Colonic mucosa (tissue), 4 donors: ENCODE measurements at regions not wholly inside any gene's neighbourhood (a gene's known extent, or its start where the extent isn't known, plus 50 kb on each side); places are given as distances from the start of the nearest gene placed in this dataset.

ENCODE experiments used
- DNase-seq: peaks from one replicate; pipeline ENCODE4 v3.0.0-alpha.2; 2020
- H3K27ac ChIP-seq: fragments of 200-600 bp; one replicate; pipeline ENCODE4 v1.8.0; 2021
- H3K27me3 ChIP-seq: fragments of 200-600 bp; one replicate; pipeline ENCODE4 v1.8.0; 2021
- H3K36me3 ChIP-seq: fragments of 200-600 bp; one replicate; pipeline ENCODE4 v1.8.0; 2021
- H3K4me1 ChIP-seq: fragments of 200-600 bp; one replicate; pipeline ENCODE4 v1.8.0; 2021; ENCODE audit warnings: mild to moderate bottlenecking
- H3K4me3 ChIP-seq: fragments of 200-600 bp; one replicate; pipeline ENCODE4 v1.8.0; 2021
- H3K9ac ChIP-seq, 2 donors: one replicate each; pipeline ENCODE4 v1.7.0; 2013; ENCODE audit warnings: control low read depth in 2 of 2, low read depth in 2 of 2, low read length in 2 of 2
- H3K9me3 ChIP-seq: fragments of 200-600 bp; one replicate; pipeline ENCODE4 v1.8.0; 2021
- intact Hi-C: fragments of 100-400 bp; cut with DNase I; formaldehyde crosslinking; loops from one replicate; pipeline ENCODE4 v1.14.1; 2022
- TF ChIP-seq, protein P1 (sequence below): fragments of 200-600 bp; IDR thresholded peaks from one replicate; pipeline ENCODE4 v1.8.0; 2022; ENCODE audit warnings: antibody characterized with exemption, mild to moderate bottlenecking
- donor health status: healthy.
- donor health status: DM: no; HTN: no; CAD: no.
- donor health status: DM: no; HTN: no; CAD: no.

DNA sequence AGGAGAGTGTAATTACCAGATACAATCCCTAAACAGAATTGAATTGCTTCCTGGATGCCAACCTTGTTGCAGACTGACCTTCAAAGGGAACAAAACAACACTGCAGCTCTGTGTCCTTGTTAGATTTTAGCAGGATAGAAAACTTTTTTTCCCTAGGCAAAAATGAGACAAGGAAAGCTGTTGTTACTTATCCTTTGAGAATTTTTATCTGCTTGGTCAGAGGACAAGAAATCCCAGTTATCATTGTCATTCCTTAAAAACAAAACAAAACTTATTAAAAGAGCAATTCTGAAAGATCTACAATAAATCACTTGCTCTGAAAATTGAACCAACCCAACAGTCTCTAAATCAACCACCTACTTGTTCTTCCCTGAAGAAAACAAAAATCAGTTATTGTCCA, 652.6 kb downstream of the REEP3 start:
- Histone ChIP-seq H3K9me3 (no peaks in the 10 kb centered on the region), H3K4me1 (no peaks in the 10 kb centered on the region), H3K4me3 (no peak overlapping the region), H3K9ac (no peak overlapping the region), H3K27ac (no peak overlapping the region), H3K27me3 (no peaks in the 10 kb centered on the region), H3K36me3 (no peaks in the 10 kb centered on the region)
- TF ChIP-seq, protein P1, sequence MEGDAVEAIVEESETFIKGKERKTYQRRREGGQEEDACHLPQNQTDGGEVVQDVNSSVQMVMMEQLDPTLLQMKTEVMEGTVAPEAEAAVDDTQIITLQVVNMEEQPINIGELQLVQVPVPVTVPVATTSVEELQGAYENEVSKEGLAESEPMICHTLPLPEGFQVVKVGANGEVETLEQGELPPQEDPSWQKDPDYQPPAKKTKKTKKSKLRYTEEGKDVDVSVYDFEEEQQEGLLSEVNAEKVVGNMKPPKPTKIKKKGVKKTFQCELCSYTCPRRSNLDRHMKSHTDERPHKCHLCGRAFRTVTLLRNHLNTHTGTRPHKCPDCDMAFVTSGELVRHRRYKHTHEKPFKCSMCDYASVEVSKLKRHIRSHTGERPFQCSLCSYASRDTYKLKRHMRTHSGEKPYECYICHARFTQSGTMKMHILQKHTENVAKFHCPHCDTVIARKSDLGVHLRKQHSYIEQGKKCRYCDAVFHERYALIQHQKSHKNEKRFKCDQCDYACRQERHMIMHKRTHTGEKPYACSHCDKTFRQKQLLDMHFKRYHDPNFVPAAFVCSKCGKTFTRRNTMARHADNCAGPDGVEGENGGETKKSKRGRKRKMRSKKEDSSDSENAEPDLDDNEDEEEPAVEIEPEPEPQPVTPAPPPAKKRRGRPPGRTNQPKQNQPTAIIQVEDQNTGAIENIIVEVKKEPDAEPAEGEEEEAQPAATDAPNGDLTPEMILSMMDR, result no peak
- intact Hi-C loops, result no loop called here
- DNase-seq, result no peak

- no peak overlapping the region for H3K4me3 ChIP-seq
- no peaks in the 10 kb centered on the region for H3K9me3 ChIP-seq
- H3K27me3 ChIP-seq, result no peaks in the 10 kb centered on the region
- H3K4me1 ChIP-seq, result no peaks in the 10 kb centered on the region
- no peak overlapping the region for H3K9ac ChIP-seq
- no peaks in the 10 kb centered on the region for H3K36me3 ChIP-seq
- H3K27ac ChIP-seq, result no peak overlapping the region
- intact Hi-C loops, result no loop called here
- DNase-seq, result no peak
- TF ChIP-seq, protein P1, result no peak
Observed at GRCh38 chr10:64174666-64175255, 653.6 kb downstream of the REEP3 start.

DNA sequence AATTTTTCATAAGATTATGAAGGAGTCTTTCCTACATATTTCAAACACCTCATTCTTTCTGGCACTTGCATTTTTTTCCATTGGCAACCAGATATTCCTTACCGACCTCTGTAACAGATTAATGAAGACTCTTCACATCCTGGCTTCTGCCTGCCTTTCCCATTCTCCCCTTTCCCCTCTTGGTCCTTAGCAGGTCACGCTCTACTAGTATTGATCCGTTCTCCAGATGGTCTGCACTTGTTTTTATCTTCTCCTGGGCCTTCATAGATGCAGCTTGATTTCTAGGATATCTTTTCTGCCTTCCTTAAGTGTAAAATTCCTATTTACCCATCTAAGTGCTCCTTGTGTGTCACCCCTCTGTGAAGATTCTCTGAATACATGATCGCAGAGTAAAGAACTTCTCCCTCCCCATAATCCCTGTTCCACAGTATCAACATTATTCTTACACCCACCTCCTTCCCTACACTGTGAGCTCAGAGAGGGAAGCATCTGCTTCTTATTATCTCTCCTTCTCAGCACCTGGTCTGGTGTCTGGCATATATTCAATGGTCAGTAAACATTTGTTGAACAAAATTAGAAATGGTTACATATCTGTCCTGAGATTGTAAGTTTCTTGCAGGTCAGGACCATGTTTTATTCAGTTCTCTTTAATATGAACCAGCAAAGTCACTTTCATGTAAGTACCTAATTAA, 654.2 kb downstream of the REEP3 start:
- Histone ChIP-seq H3K27me3 (no peaks in the 10 kb centered on the region), H3K9ac (no peak overlapping the region), H3K27ac (no peak overlapping the region), H3K36me3 (no peaks in the 10 kb centered on the region), H3K4me3 (no peak overlapping the region), H3K9me3 (no peaks in the 10 kb centered on the region), H3K4me1 (no peaks in the 10 kb centered on the region)
- no peak for DNase-seq
- intact Hi-C loops, result no loop called here
- TF ChIP-seq, protein P1, result no peak

DNA sequence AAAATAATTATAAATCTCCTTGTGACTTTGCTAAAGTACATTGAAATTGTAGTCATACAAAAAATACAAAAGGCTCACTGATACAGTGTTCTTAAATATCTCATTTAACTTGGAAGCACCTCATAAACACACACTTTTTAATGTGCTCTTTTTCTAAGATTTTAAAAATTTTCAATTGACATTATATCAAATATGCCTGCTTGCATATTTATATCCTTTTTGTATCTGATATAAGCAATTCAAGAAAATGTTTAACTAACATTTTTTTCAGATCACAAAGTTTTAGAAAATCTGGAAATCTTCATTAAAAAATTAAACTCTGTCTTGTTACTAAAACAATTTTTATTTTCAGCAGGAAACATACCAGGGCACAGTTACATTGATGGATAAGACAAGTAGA, 661.5 kb downstream of the REEP3 start:
- H3K9me3 ChIP-seq, result no peaks in the 10 kb centered on the region
- no peaks in the 10 kb centered on the region for H3K36me3 ChIP-seq
- H3K4me1 ChIP-seq, result no peaks in the 10 kb centered on the region
- no peak overlapping the region for H3K4me3 ChIP-seq
- TF ChIP-seq, protein P1, result no peak
- no peak overlapping the region for H3K27ac ChIP-seq
- no peak for DNase-seq
- intact Hi-C loops, result no loop called here
- no peaks in the 10 kb centered on the region for H3K27me3 ChIP-seq
- H3K9ac ChIP-seq, result no peak overlapping the region

- DNase-seq, result no peak
- no peaks in the 10 kb centered on the region for H3K9me3 ChIP-seq
- TF ChIP-seq, protein P1, result no peak
- intact Hi-C loops, result no loop called here
- H3K36me3 ChIP-seq, result no peaks in the 10 kb centered on the region
- H3K4me3 ChIP-seq, result no peak overlapping the region
- no peaks in the 10 kb centered on the region for H3K27me3 ChIP-seq
- no peak overlapping the region for H3K27ac ChIP-seq
- no peak overlapping the region for H3K9ac ChIP-seq
- no peaks in the 10 kb centered on the region for H3K4me1 ChIP-seq
Observed at GRCh38 chr10:64191286-64191685, 670.1 kb downstream of the REEP3 start.
